CD4-positive, alpha-beta T cell treated with Interleukin-1 beta for 1 hour (primary cell): ENCODE measurements at regions not wholly inside any gene's neighbourhood (a gene's known extent, or its start where the extent isn't known, plus 50 kb on each side); places are given as distances from the start of the nearest gene placed in this dataset.

Experiments used
- DNase-seq, 2 donors: peaks; one replicate each; pipeline ENCODE4 v3.0.0-alpha.2; 2020 to 2022

GRCh38 chr4:35789899-35790574 lies 454.3 kb downstream of the ARAP2 start:
- DNase-seq, result no peak

DNA sequence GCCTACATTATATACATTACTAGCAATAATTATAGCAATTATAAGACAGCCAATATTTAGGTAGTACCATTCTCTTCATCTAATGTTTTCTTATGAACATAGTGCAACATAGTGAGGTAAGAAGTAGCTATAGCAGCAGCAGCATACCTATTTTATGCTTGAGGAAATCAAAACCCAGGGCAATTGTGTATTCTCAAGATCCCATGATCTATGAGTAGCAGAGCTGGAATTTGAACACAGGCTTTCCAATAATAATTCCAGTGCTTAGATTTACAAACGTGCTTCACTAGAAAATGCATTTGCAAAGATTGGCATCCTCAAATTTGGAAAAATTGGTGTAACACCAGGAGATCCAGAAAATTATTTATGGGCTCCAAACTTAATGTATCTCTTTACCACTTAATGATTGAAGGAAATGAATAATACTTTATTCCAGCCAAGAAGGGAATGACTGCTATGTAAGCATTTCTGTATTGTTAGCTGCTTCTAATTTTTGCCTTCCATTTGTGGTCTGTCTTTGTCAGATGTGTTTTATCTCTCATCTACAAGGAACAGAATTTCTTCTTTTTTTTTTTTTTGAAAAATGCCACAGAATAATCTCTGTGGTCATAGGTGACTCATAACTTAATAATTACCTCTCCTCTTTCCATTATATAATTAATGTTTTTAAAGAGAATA lies 451.1 kb downstream of the ARAP2 start:
- DNase-seq, result no peak

DNA sequence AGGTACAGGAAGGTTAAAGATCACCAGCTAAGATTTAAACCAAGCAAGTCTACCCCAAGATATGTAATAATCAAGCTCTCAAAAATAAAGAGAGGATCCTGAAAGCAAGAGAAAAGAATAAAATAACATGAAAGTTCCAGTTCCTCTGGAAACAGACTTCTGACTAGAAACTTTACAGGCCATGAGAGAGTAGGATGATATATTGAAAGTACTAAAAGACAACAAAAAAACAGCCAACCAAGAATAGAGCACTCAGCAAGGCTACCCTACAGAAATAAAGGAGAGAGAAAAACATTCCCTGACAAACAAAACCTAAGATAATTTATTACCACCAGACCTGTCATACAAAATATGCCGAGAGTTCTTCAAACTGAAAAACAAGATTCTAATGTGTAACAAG lies 450.5 kb downstream of the ARAP2 start:
- no peak for DNase-seq

DNA sequence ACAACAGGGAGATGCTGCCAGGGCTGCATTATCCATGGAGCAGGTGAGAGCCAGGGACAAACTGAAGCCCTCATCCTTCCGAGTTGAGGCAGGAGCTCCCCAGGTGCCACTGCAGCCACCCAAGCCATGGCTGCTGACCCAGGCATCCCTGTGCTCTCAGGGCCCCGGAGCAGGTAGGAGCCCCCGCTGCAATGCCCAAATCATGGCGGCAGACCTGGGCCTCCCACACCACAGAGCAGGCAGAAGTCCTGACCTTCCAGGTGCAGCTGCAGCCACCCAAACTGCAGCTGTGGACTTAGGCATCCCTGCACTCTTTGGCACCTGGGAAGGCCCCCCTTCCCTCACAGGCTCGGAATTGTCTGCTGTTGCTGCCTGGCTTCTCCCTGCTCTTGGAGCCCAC lies 443.6 kb downstream of the ARAP2 start:
- DNase-seq, result no peak

DNA sequence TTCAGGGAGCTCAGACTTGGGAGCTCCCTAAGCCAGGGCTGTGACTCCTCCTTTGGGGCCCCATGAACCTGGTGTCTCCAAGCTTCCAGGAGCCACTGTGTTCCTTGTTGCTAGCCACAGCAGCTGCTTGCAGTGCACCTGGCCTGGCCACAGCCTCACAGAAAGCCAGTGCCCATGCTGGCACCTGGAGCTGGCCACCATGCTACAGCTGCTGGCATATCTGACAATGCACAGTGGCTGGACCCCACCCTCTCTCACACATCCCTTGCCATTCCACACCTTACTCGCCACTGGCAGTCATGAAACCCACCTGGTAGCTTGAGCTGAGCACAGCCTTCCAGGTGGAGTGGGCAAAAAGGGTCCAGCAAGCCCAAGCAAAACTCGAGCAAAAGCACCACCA lies 441.7 kb downstream of the ARAP2 start:
- DNase-seq, result no peak

GRCh38 chr4:35818520-35818919 lies 425.8 kb downstream of the ARAP2 start:
- DNase-seq, result no peak

DNA sequence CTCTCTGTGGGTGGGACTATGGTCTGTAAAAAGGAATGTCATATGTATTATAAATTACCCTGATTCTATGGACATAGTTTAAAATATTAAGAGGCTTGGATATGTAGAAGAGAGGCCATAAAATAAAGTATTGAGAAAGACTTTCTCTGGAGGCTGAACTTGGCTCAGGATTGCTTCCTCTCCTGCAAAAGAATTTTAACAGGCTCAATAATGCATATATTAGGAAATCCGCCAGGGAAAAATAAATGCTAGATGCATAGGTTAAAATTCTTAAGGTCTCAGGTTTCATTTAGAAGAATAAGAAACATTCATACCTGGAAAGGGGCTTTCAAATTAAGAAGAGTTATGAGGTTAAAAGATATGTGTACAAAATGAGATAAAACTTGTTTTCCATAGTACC lies 424.3 kb downstream of the ARAP2 start:
- DNase-seq, result no peak

DNA sequence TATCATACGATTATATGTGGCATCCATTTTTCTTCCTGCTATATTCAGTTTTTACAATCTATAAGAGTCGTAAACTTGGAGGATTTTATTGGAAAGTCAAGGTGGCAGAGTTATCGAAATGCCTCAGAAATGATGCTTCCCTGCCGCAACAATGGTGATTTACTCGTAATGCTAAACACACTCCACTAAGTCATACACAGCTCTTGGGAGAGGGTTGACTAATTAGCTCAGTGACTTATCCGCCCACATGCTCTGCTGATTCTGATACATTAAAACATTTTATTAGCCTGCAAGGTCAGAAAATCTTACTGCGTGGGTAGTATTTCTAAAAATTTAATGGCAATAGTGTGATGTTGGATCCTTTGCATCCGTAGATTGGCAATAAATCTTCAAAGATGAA lies 420.1 kb downstream of the ARAP2 start:
- no peak for DNase-seq

GRCh38 chr4:35835893-35836292 lies 408.4 kb downstream of the ARAP2 start:
- DNase-seq, result no peak

GRCh38 chr4:35836596-35836995 lies 407.7 kb downstream of the ARAP2 start:
- DNase-seq, result no peak

- DNase-seq, result no peak
Measured at GRCh38 chr4:35867057-35867456, 377.3 kb downstream of the ARAP2 start.

DNA sequence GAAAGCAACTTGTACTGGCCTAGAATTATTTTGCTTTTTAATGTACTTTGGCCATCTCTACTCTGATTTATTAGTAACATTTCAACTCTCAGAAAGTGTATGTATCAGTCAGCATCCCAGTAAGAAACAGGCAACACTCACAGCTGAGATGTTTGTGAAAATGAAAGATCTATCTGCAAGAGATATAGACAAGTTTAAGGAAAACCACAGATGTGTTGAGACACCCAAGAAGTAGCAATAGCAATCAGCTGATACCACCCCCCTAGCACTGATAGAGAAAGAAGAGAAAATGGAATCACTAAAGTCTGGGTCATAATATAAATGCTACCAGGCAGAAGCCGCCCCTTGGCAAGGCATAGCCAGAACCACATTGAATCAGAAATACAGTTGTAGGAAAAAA lies 372.0 kb downstream of the ARAP2 start:
- DNase-seq, result no peak

DNA sequence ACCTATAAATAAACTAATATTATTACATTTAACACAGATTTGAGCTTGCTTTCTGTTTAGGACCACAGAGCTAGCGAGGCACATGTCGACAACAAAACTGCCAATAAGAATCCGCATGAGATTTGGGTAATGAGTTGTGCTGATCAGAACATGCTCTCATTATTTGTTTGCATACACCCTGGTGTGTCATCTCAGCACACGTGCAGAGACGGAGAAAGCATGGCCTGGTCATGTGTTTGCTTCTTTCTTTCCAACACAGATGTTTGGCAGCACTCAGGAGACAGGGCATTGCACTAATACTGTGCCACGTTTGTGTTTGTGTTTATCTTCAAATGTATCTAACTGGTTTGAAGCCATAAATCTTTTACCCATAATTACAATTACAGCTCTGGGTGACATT lies 364.8 kb downstream of the ARAP2 start:
- no peak for DNase-seq

DNA sequence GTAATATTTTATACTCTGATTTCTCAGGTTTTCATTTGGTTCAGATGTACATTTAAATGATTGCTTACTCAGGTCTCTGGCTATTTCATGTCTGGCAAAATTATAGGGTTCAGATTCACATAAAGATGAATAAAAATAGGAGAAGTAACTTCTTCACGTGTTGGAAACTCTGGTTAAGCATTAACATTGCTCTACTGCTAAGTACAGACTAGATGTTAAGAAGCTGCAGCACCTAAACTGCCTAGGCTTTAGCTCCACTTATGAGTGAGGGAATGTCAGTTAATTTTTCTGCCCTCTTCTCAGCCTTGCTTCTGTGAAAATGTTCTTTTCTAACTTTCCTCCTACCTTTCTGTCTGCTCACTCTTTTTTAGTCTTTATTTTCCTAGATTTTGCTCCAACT lies 361.2 kb downstream of the ARAP2 start:
- DNase-seq, result no peak

DNA sequence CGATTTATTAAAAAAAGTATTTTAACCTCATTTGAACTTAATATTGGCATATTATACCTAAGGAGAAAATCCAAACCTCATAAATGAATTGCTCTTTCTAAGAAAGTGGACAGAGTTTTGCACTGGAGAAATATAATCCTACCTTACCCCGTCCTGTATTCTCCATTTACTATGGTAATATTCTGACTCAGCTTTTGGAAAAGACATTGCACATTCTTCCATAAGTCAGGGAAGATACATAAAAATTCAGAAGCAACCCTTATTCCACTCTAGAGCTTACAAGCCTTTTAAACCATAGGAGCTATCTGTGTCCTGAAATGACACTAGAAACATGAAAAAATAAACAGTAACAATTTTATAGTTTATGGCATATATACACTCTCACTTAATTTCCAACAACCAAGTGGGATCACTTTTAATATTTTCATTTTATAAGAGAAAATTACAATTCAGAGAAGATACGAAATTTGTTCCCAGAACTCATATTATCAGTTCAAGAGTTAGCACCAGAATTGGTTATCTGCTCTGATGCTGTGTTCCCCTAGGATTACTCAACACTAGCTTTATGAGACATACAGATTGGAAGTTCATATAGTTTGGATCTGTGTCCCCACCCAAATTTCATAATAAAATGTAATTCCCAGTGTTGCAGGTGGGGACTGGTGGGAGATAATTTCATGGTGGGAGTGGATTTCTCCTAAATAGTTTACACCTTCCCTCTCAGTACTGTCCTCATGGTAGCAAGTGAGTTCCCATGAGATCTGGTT lies 359.4 kb downstream of the ARAP2 start:
- no peak for DNase-seq

DNA sequence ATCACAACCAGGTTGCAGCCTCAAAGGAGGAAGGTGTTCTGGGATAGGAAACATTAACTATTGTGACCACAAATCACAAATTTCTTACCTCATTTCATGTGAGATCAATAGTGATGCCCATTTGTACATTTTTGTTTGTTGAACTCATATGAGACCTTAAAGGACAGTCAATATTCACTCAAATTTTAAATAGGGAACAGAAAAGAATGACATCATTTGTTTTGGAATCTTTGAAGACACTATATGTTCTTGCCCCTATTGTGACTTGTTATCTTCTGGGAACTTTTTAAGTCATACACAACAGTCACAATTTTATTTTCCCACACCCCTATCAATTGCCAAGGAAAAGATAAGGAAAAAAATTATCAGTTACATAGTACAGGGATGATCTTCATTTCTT lies 346.5 kb downstream of the ARAP2 start:
- no peak for DNase-seq

- DNase-seq, result no peak
Measured at GRCh38 chr4:35900286-35901243, 343.7 kb downstream of the ARAP2 start.

- DNase-seq, result no peak
Measured at GRCh38 chr4:35912174-35912573, 332.1 kb downstream of the ARAP2 start.

- no peak for DNase-seq
Measured at GRCh38 chr4:35918491-35918977, 325.8 kb downstream of the ARAP2 start.

DNA sequence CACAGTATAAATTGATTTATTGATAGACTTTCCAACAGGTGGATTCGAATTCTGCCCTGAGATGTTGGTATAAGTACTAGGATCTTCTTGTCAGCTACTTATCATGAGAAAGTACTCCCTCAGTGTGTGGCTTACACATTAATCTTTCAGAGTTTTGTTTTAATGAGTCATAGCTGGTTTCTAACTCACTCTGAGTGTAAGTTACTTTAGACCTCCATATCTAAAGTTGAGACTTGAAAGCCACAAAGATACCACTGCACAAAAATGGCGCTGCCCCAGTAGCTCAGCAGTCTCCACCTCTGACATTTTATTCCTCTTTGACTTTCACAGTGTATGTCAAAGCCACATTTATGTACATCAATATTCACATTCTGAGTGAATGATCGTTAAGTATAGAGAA lies 318.5 kb downstream of the ARAP2 start:
- DNase-seq, result no peak

GRCh38 chr4:35926788-35927187 lies 317.5 kb downstream of the ARAP2 start:
- no peak for DNase-seq

- no peak for DNase-seq
Measured at GRCh38 chr4:35933901-35934300, 310.4 kb downstream of the ARAP2 start.
